Pulmonary artery endothelial cell (primary cell): ENCODE measurements at regions not wholly inside any gene's neighbourhood (a gene's known extent, or its start where the extent isn't known, plus 50 kb on each side); places are given as distances from the start of the nearest gene placed in this dataset.
"Not testable (repeated sequence)": the region's sequence is repeated elsewhere in the genome, so short reads cannot be mapped to it uniquely, and the experiment has no call there.

Source experiments
- DNase-seq: peaks from one replicate; pipeline ENCODE4 v3.0.0-alpha.2; 2011; ENCODE audit warnings: low read depth, low spot score

- no peak for DNase-seq
Observed at GRCh38 chr17:53635444-53635843, 187.3 kb upstream of the KIF2B start.

- DNase-seq = no peak
Observed at GRCh38 chr17:53633856-53634255, 188.9 kb upstream of the KIF2B start.

GRCh38 chr17:53631486-53631885, 191.2 kb upstream of the KIF2B start:
- no peak for DNase-seq

GRCh38 chr17:53630638-53631037, 192.1 kb upstream of the KIF2B start:
- no peak for DNase-seq

- no peak for DNase-seq
Observed at GRCh38 chr17:53630115-53630514, 192.6 kb upstream of the KIF2B start.

GRCh38 chr17:53629188-53629587, 193.5 kb upstream of the KIF2B start:
- DNase-seq = no peak

- no peak for DNase-seq
Observed at GRCh38 chr17:53628011-53628410, 194.7 kb upstream of the KIF2B start.

- no peak for DNase-seq
Observed at GRCh38 chr17:53627511-53627910, 195.2 kb upstream of the KIF2B start.

GRCh38 chr17:53626286-53626685, 196.4 kb upstream of the KIF2B start:
- no peak for DNase-seq

GRCh38 chr17:53619025-53619424, 203.7 kb upstream of the KIF2B start:
- no peak for DNase-seq

- not testable (repeated sequence) for DNase-seq
Observed at GRCh38 chr17:53608208-53608607, 214.5 kb upstream of the KIF2B start.

- DNase-seq = no peak
Observed at GRCh38 chr17:53607475-53607874, 215.3 kb upstream of the KIF2B start.

- DNase-seq = no peak
Observed at GRCh38 chr17:53588317-53588716, 234.4 kb upstream of the KIF2B start.

- DNase-seq = no peak
Observed at GRCh38 chr17:53574038-53574437, 248.7 kb upstream of the KIF2B start.

- DNase-seq = no peak
Observed at GRCh38 chr17:53571342-53571741, 251.4 kb upstream of the KIF2B start.

GRCh38 chr17:53570731-53571130, 252.0 kb upstream of the KIF2B start:
- DNase-seq = no peak

GRCh38 chr17:53560953-53561352, 261.8 kb upstream of the KIF2B start:
- no peak for DNase-seq

GRCh38 chr17:53548252-53548651, 274.5 kb upstream of the KIF2B start:
- no peak for DNase-seq

GRCh38 chr17:53543472-53543871, 279.3 kb upstream of the KIF2B start:
- DNase-seq = no peak

- DNase-seq = no peak
Observed at GRCh38 chr17:53538129-53538617, 284.6 kb upstream of the KIF2B start.

- DNase-seq = no peak
Observed at GRCh38 chr17:53527473-53527872, 295.3 kb upstream of the KIF2B start.

- no peak for DNase-seq
Observed at GRCh38 chr17:53525590-53525989, 297.1 kb upstream of the KIF2B start.

- DNase-seq = no peak
Observed at GRCh38 chr17:53516636-53517035, 306.1 kb upstream of the KIF2B start.

- DNase-seq = no peak
Observed at GRCh38 chr17:53499277-53499676, 323.4 kb upstream of the KIF2B start.
